OCI-LY7 (cell line): ENCODE measurements at regions not wholly inside any gene's neighbourhood (a gene's known extent, or its start where the extent isn't known, plus 50 kb on each side); places are given as distances from the start of the nearest gene placed in this dataset.

Source experiments
- BruUV-seq: library from RNA; stranded (reverse); fragments of 400-500 nt; replicated peaks from 2 replicates; lab custom pipeline; 2021; lab: Mats Ljungman, UMichigan
- CTCF ChIA-PET: fragments of 300-600 bp; sonication (Branson Sonifier 250); formaldehyde crosslinking; loops from one replicate; lab custom pipeline; 2022; ENCODE audit warnings: antibody characterized with exemption; ENCODE audit not compliant: unreplicated experiment; lab: Charles Lee
- POLR2A ChIA-PET: fragments of 300-600 bp; sonication (Branson Sonifier 250); formaldehyde crosslinking; loops from one replicate; lab custom pipeline; 2022; ENCODE audit warnings: antibody characterized with exemption; lab: Charles Lee
- DNase-seq: peaks from one replicate; pipeline ENCODE4 v3.0.0-alpha.2; 2015; ENCODE audit warnings: low spot score
- H2AFZ ChIP-seq: fragments of 200-600 bp; sonication (generic), shearing (Covaris generic); 2 replicates; pipeline ENCODE4 v1.6.1; 2014; ENCODE audit warnings: mild to moderate bottlenecking, antibody characterized with exemption, low read length, moderate library complexity
- H3K27ac ChIP-seq: fragments of 200-600 bp; sonication (generic); 2 replicates; pipeline ENCODE4 v1.5.1; 2014; ENCODE audit warnings: mixed run types, low read depth, mild to moderate bottlenecking, moderate library complexity, low read length, inconsistent platforms; ENCODE audit not compliant: poor library complexity, severe bottlenecking
- H3K36me3 ChIP-seq: fragments of 200-600 bp; sonication (generic); 2 replicates; pipeline ENCODE4 v1.6.1; 2014; ENCODE audit warnings: mild to moderate bottlenecking, antibody characterized with exemption, low read length, moderate library complexity, mixed read lengths; ENCODE audit not compliant: insufficient read depth
- H3K4me1 ChIP-seq: fragments of 200-600 bp; sonication (generic); 2 replicates; pipeline ENCODE4 v1.5.1; 2014; ENCODE audit warnings: mild to moderate bottlenecking, low read length; ENCODE audit not compliant: insufficient read depth, poor library complexity, severe bottlenecking
- H3K4me2 ChIP-seq: fragments of 200-600 bp; sonication (generic); 2 replicates; pipeline ENCODE4 v1.6.1; 2014; ENCODE audit warnings: mild to moderate bottlenecking, low read length
- H3K4me3 ChIP-seq: fragments of 200-600 bp; sonication (generic); 2 replicates; pipeline ENCODE4 v1.5.1; 2014; ENCODE audit warnings: mild to moderate bottlenecking, low read depth, low read length; ENCODE audit not compliant: poor library complexity, severe bottlenecking
- H3K79me2 ChIP-seq: fragments of 200-600 bp; sonication (generic); 2 replicates; pipeline ENCODE4 v1.6.1; 2016; ENCODE audit warnings: low read depth, mild to moderate bottlenecking, low read length, moderate library complexity, mixed read lengths; ENCODE audit not compliant: insufficient read depth
- H3K9me2 ChIP-seq: fragments of 200-600 bp; sonication (generic); 2 replicates; pipeline ENCODE4 v1.6.1; 2016; ENCODE audit warnings: mild to moderate bottlenecking, low read length, mixed read lengths; ENCODE audit not compliant: insufficient read depth
- H3K9me3 ChIP-seq: fragments of 200-600 bp; sonication (generic); 2 replicates; pipeline ENCODE4 v1.6.1; 2014; ENCODE audit warnings: mild to moderate bottlenecking, mixed run types, low read length, mixed read lengths
- H4K20me1 ChIP-seq: fragments of 200-600 bp; sonication (generic); 2 replicates; pipeline ENCODE4 v1.6.1; 2014; ENCODE audit warnings: mild to moderate bottlenecking, antibody characterized with exemption, low read length, moderate library complexity, mixed read lengths; ENCODE audit not compliant: insufficient read depth
- CTCF ChIP-seq: fragments of 200-600 bp; sonication (generic); conservative IDR thresholded peaks from 2 replicates; pipeline ENCODE4 v1.5.1; 2014; ENCODE audit warnings: mild to moderate bottlenecking, antibody characterized with exemption, low read length, moderate library complexity, mixed read lengths
- EZH2phosphoT487 ChIP-seq: fragments of 200-600 bp; sonication (generic); IDR thresholded peaks from 2 replicates; pipeline ENCODE4 v1.6.1; 2018; ENCODE audit warnings: low read depth, borderline replicate concordance, mild to moderate bottlenecking, mixed run types, antibody characterized with exemption, low read length, moderate library complexity, mixed read lengths
- intact Hi-C: fragments of 100-400 bp; cut with micrococcal nuclease; formaldehyde crosslinking; loops from one replicate; pipeline ENCODE4 v1.10.0; 2022; ENCODE audit not compliant: unreplicated experiment

GRCh38 chr14:104472536-104473243 lies 106.9 kb upstream of the C14orf180 start:
- DNase-seq, result no peak
- no peaks in the 10 kb centered on the region for H3K4me1 ChIP-seq
- H3K4me3 ChIP-seq, result no peak overlapping the region
- POLR2A ChIA-PET, result no interaction called here
- no peaks in the 10 kb centered on the region for H3K36me3 ChIP-seq
- no peak overlapping the region for H3K4me2 ChIP-seq
- no peaks in the 10 kb centered on the region for H4K20me1 ChIP-seq
- CTCF ChIA-PET, result no interaction called here
- no TSS peak for BruUV-seq
- H3K79me2 ChIP-seq, result no peaks in the 10 kb centered on the region
- H3K9me3 ChIP-seq, result no peaks in the 10 kb centered on the region
- H3K9me2 ChIP-seq, result no peaks in the 10 kb centered on the region
- H3K27ac ChIP-seq, result no peak overlapping the region
- no peak for TF ChIP-seq EZH2phosphoT487
- no peak for TF ChIP-seq CTCF
- no peak overlapping the region for H2AFZ ChIP-seq
- intact Hi-C loops, result no loop called here

GRCh38 chr14:104473244-104473565 lies 106.4 kb upstream of the C14orf180 start:
- Histone ChIP-seq H3K9me3 (no peaks in the 10 kb centered on the region), H3K4me2 (no peak overlapping the region), H2AFZ (no peak overlapping the region), H3K36me3 (no peaks in the 10 kb centered on the region), H3K9me2 (no peaks in the 10 kb centered on the region), H3K4me3 (no peak overlapping the region), H4K20me1 (no peaks in the 10 kb centered on the region), H3K27ac (no peak overlapping the region), H3K79me2 (no peaks in the 10 kb centered on the region), H3K4me1 (no peaks in the 10 kb centered on the region)
- intact Hi-C loops, result no loop called here
- no peak for DNase-seq
- ChIA-PET POLR2A (no interaction called here), CTCF (no interaction called here)
- no TSS peak for BruUV-seq
- TF ChIP-seq CTCF (no peak), EZH2phosphoT487 (no peak)

- ChIA-PET CTCF (no interaction called here), POLR2A (no interaction called here)
- intact Hi-C loops, result no loop called here
- no peaks in the 10 kb centered on the region for H3K79me2 ChIP-seq
- TF ChIP-seq CTCF (no peak), EZH2phosphoT487 (no peak)
- no peaks in the 10 kb centered on the region for H3K36me3 ChIP-seq
- no peak for DNase-seq
- H3K4me1 ChIP-seq, result no peaks in the 10 kb centered on the region
- no TSS peak for BruUV-seq
- no peaks in the 10 kb centered on the region for H3K9me3 ChIP-seq
- no peak overlapping the region for H3K4me3 ChIP-seq
- H3K4me2 ChIP-seq, result no peak overlapping the region
- H3K27ac ChIP-seq, result no peak overlapping the region
- H3K9me2 ChIP-seq, result no peaks in the 10 kb centered on the region
- H4K20me1 ChIP-seq, result no peaks in the 10 kb centered on the region
- H2AFZ ChIP-seq, result no peak overlapping the region
Observed at GRCh38 chr14:104473649-104474494, 105.7 kb upstream of the C14orf180 start.
